ENCODE measurements at regions not wholly inside any gene's neighbourhood (a gene's known extent, or its start where the extent isn't known, plus 50 kb on each side); places are given as distances from the start of the nearest gene placed in this dataset.

GRCh38 chr11:115591380-115591779 lies 87.2 kb upstream of the CADM1 start:
- TF ChIP-seq POLR2A (IDR thresholded peaks at IDR 0.05; ENCODE audit: low read length) (no peak), GATA1 (IDR thresholded peaks at IDR 0.05; ENCODE audit: low read depth, low read length) (no peak)

Measured in erythroblast (primary cell).